HT-29 (cell line): ENCODE measurements at regions not wholly inside any gene's neighbourhood (a gene's known extent, or its start where the extent isn't known, plus 50 kb on each side); places are given as distances from the start of the nearest gene placed in this dataset.
"Not testable (repeated sequence)": the region's sequence is repeated elsewhere in the genome, so short reads cannot be mapped to it uniquely, and the experiment has no call there.

ENCODE experiments used
- DNase-seq: peaks from one replicate; pipeline ENCODE4 v3.0.0-alpha.2; 2015; ENCODE audit warnings: low spot score

GRCh38 chr5:97478483-97478882 lies 295.4 kb upstream of the RIOK2 start:
- DNase-seq, result no peak

GRCh38 chr5:97480313-97480712 lies 297.3 kb upstream of the RIOK2 start:
- DNase-seq, result no peak

- no peak for DNase-seq
Measured at GRCh38 chr5:97488126-97488668, 305.1 kb upstream of the RIOK2 start.

GRCh38 chr5:97489010-97489840 lies 306.2 kb upstream of the RIOK2 start:
- DNase-seq, result no peak

GRCh38 chr5:97494465-97494864 lies 311.4 kb upstream of the RIOK2 start:
- DNase-seq, result no peak

- DNase-seq, result no peak
Measured at GRCh38 chr5:97495301-97495700, 312.3 kb upstream of the RIOK2 start.

- no peak for DNase-seq
Measured at GRCh38 chr5:97496037-97496436, 313.0 kb upstream of the RIOK2 start.

- DNase-seq, result no peak
Measured at GRCh38 chr5:97498657-97499056, 315.6 kb upstream of the RIOK2 start.

- DNase-seq, result no peak
Measured at GRCh38 chr5:97499605-97500004, 316.6 kb upstream of the RIOK2 start.

- DNase-seq, result no peak
Measured at GRCh38 chr5:97501286-97501964, 318.4 kb upstream of the RIOK2 start.

- no peak for DNase-seq
Measured at GRCh38 chr5:97501965-97502305, 318.9 kb upstream of the RIOK2 start.

GRCh38 chr5:97508864-97509263 lies 325.8 kb upstream of the RIOK2 start:
- DNase-seq, result no peak

- DNase-seq, result not testable (repeated sequence)
Measured at GRCh38 chr5:97519565-97519964, 336.5 kb upstream of the RIOK2 start.

GRCh38 chr5:97523336-97523735 lies 340.3 kb upstream of the RIOK2 start:
- DNase-seq, result not testable (repeated sequence)

- DNase-seq, result no peak
Measured at GRCh38 chr5:97525780-97526179, 342.7 kb upstream of the RIOK2 start.

- DNase-seq, result no peak
Measured at GRCh38 chr5:97528941-97529340, 345.9 kb upstream of the RIOK2 start.

- DNase-seq, result no peak
Measured at GRCh38 chr5:97529354-97529985, 346.4 kb upstream of the RIOK2 start.

GRCh38 chr5:97531549-97531948 lies 348.5 kb upstream of the RIOK2 start:
- no peak for DNase-seq

GRCh38 chr5:97534166-97534565 lies 351.1 kb upstream of the RIOK2 start:
- peak; percentile 71 for DNase-seq

- no peak for DNase-seq
Measured at GRCh38 chr5:97536683-97537082, 353.6 kb upstream of the RIOK2 start.

- DNase-seq, result no peak
Measured at GRCh38 chr5:97538912-97539311, 355.9 kb upstream of the RIOK2 start.

GRCh38 chr5:97541864-97542263 lies 358.8 kb upstream of the RIOK2 start:
- no peak for DNase-seq
